Activated naive CD4-positive, alpha-beta T cell (primary cell): ENCODE measurements at regions not wholly inside any gene's neighbourhood (a gene's known extent, or its start where the extent isn't known, plus 50 kb on each side); places are given as distances from the start of the nearest gene placed in this dataset.

Experiments used
- DNase-seq, 4 experiments: peaks; one replicate each; lab custom pipeline; 2025; lab: John Stamatoyannopoulos, UW

- no peak for DNase-seq
Observed at GRCh38 chr1:219313961-219314360, 140.3 kb downstream of the LYPLAL1 start.

GRCh38 chr1:219312967-219313366 is 139.3 kb downstream of the LYPLAL1 start:
- DNase-seq = no peak

GRCh38 chr1:219310181-219310728 is 136.6 kb downstream of the LYPLAL1 start:
- DNase-seq = no peak

DNA sequence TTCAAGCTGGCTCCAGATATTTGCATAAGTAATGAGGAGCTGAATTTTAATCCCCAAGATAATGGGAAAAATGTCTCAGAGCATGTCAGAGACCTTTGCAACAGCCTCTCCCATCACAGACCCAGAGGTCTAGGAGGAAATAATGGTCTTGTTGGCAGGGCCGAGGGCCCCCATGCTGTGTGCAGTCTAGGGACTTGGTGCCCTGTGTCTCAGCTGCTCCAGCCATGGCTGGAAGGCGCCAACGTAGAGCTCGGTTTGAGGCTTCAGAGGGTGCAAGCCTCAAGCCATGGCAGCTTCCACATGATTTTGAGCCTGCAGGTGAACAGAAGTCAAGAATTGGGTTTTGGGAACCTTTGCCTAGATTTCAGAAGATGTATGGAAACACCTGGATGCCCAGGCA is 134.7 kb downstream of the LYPLAL1 start:
- no peak for DNase-seq

- no peak for DNase-seq
Observed at GRCh38 chr1:219304227-219305226, 130.8 kb downstream of the LYPLAL1 start.

DNA sequence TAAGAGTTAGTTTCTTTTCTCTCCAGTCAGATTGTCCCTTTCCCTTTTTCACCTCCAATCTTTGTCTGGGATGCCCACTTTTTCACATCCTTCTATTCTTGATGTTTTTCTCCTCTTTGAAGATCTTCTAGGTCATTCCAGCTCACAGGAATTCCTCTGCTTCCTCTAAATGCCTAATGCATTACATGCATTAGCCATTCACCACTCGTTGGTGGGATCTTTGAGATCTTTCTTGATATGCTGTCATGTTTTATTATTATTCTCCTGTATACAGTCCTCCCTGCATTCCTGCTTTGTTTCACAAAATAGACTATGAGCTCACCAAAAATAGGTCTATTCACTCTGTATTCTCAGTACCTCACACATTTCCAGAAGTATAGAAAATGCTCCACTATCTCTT is 129.0 kb downstream of the LYPLAL1 start:
- no peak for DNase-seq

GRCh38 chr1:219299420-219299819 is 125.7 kb downstream of the LYPLAL1 start:
- DNase-seq = no peak

- DNase-seq = no peak
Observed at GRCh38 chr1:219298571-219299148, 125.0 kb downstream of the LYPLAL1 start.

GRCh38 chr1:219296430-219297355 is 123.0 kb downstream of the LYPLAL1 start:
- no peak for DNase-seq

GRCh38 chr1:219294251-219294650 is 120.6 kb downstream of the LYPLAL1 start:
- no peak for DNase-seq

- DNase-seq = no peak
Observed at GRCh38 chr1:219293410-219293809, 119.7 kb downstream of the LYPLAL1 start.

DNA sequence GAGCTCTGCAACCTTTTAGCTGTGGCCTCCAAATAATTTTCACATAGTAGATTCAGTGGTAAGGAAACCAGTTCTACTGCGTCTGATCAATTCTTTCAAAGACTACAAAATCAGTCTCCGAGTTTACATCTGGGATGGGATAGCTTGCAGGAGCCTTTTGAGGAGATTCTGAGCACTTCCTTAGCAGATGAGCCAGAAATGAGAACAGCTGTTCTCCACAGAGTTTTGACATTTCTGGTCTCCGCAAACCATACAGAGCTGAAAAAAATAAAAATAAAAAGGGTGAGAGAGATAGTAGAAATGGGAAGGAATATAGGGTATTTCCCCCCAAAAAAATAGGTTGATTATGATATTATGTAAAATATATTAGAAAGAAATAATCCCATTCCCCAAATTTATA is 119.3 kb downstream of the LYPLAL1 start:
- no peak for DNase-seq

GRCh38 chr1:219292341-219292740 is 118.7 kb downstream of the LYPLAL1 start:
- DNase-seq = no peak

DNA sequence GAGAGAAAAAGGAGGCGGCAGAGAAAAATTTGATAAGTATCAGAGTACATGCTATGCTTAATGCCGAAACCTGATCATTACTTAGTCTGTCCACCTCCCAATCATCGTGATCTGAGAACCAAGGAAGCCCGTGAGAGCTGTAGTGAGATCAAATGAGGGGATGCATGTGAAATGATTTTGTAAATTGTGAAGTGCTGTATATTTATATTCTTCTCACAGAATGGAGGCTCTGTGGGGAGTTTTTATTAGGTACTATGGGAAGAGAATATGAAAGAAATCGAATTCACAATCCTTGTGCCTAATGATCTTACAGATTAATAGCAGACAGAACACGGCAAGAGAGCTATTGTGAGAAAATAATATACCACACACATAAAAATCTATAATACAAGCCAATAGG is 115.5 kb downstream of the LYPLAL1 start:
- no peak for DNase-seq

DNA sequence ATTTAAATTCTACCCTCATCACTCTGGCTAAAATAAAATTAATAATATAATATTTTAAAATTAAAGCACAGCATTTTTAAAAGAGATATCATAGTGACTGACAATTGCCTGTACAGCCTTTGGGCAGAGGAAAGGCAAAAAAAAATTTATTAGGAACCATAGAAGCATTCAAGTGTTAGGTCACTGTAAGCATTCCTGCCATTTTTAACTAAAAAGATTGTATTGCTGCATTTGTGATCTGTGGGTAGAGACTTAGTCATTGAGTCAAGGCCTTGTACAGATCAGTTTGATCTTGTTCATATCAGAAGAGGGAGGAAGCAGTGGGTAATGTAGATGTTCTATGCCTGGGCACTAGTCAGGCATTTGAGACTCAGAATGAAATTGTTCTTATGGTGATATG is 109.9 kb downstream of the LYPLAL1 start:
- DNase-seq = no peak

DNA sequence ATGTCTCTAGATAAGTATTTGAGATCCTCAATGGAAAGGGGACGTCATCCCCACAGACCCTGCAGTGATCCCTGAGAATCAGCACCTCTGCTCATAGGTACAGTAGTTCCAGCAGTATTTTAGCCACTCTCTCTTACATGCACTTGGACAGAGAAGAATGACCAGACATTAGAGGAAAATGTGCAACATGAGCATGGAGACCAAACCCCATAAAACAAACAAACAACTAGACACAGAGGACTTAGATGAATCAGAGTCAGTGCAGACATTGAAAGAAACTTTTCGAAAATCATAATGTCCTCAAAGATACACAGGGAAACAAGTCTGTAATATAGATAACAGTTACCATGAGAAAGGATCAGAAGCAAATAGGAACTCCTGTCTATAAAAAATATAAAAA is 108.2 kb downstream of the LYPLAL1 start:
- no peak for DNase-seq

DNA sequence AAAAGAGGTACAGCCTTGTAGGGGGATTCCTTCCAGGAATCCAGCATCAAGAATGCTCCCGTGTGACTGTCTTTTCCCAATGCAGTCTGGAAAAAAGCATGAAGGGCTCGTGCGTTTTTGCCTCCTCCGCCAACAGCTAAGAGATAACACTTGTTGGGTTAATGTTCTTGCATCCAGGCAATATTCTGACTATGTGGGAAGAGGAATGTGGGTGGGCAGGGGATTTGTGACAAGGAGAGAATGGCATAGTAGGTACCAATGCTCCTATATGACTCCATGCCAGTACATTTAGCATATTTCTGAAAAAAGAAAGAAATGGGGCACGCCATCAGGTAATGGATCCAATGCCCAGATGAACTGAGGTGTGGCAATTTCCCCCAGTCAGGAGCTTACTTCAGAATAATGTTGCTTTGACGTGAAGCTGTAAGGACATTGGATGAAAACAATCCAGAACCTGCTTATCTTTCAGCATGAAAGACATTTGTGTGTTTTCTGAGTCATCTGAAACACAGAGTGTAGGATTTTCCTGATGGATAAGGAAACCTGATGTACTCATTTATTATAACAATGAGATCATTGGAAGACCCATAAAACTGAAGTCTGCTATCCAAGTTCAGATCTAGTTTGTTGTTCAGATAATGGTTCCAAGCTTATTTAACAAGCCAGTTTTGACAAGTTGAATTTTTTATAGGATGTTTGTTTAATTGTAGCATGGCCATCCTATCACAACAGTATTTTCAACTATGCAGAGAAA is 105.5 kb downstream of the LYPLAL1 start:
- DNase-seq = no peak

- DNase-seq = no peak
Observed at GRCh38 chr1:219278288-219278687, 104.6 kb downstream of the LYPLAL1 start.

GRCh38 chr1:219277304-219278105 is 103.8 kb downstream of the LYPLAL1 start:
- no peak for DNase-seq

- no peak for DNase-seq
Observed at GRCh38 chr1:219276049-219276738, 102.5 kb downstream of the LYPLAL1 start.
